HCT116 (cell line): ENCODE measurements at regions not wholly inside any gene's neighbourhood (a gene's known extent, or its start where the extent isn't known, plus 50 kb on each side); places are given as distances from the start of the nearest gene placed in this dataset.

ENCODE experiments used
- ATAC-seq: fragments of 200-7000 bp; cut with Tn5 transposase; 2 replicates; pipeline ENCODE4 v1.9.1; 2020; ENCODE audit warnings: mild to moderate bottlenecking, moderate library complexity
- BruUV-seq: library from RNA; stranded (reverse); fragments of 400-500 nt; replicated peaks from 2 replicates; lab custom pipeline; 2021; lab: Mats Ljungman, UMichigan
- CTCF ChIA-PET: fragments of 300-600 bp; sonication (Branson Sonifier 250); formaldehyde crosslinking; loops from one replicate; lab custom pipeline; 2021; ENCODE audit warnings: antibody characterized with exemption; lab: Charles Lee
- POLR2A ChIA-PET: fragments of 300-600, 350-600 bp; sonication (Branson Sonifier 250); formaldehyde crosslinking; loops from one replicate; lab custom pipeline; 2021; ENCODE audit warnings: antibody characterized with exemption; lab: Charles Lee
- RAD21 ChIA-PET, 2 experiments: fragments of 300-600 bp; sonication (Branson Sonifier 250); formaldehyde crosslinking; loops; one replicate each; lab custom pipeline; 2023; ENCODE audit warnings: low total read pairs in 2 of 2; ENCODE audit not compliant: uncharacterized antibody in 2 of 2, unreplicated experiment in 2 of 2, low non-redundant PET in 1 of 2; lab: Charles Lee
- DNase-seq: peaks from one replicate; pipeline ENCODE4 v3.0.0-alpha.2; 2010; ENCODE audit warnings: low read depth, low spot score
- H2AFZ ChIP-seq: fragments of 200-600 bp; shearing (Covaris generic), sonication (generic); 2 replicates; pipeline ENCODE4 v1.6.1; 2017; ENCODE audit warnings: low read depth, mixed run types, mixed read lengths, antibody characterized with exemption, low read length; ENCODE audit not compliant: poor library complexity, severe bottlenecking
- H3K27ac ChIP-seq: 2 replicates; pipeline ENCODE4 v1.5.1; 2012; ENCODE audit warnings: low read depth, low read length
- H3K27me3 ChIP-seq: fragments of 200-600 bp; sonication (generic); 2 replicates; pipeline ENCODE4 v1.6.1; 2016; ENCODE audit warnings: mixed run types, low read length, mixed read lengths; ENCODE audit not compliant: insufficient read depth
- H3K36me3 ChIP-seq, 2 experiments: fragments of 200-500 bp in 1 of 2; fragments of 200-600 bp in 1 of 2; sonication (Bioruptor generic) in 1 of 2; sonication (generic) in 1 of 2; 2 replicates each; pipeline versions ENCODE4 v1.5.1 to v1.6.1; 2014 to 2016; ENCODE audit warnings: low read length in 2 of 2, inconsistent platforms in 1 of 2, mixed read lengths in 1 of 2, mixed run types in 1 of 2; ENCODE audit not compliant: insufficient read depth in 2 of 2, control insufficient read depth in 1 of 2
- H3K4me1 ChIP-seq, 2 experiments: fragments of 200-600 bp in 1 of 2; sonication (generic) in 1 of 2; 2 replicates each; pipeline versions ENCODE4 v1.5.1 to v1.6.1; 2012 to 2017; ENCODE audit warnings: low read length in 2 of 2, inconsistent platforms in 1 of 2, mild to moderate bottlenecking in 1 of 2, mixed read lengths in 1 of 2, mixed run types in 1 of 2, moderate library complexity in 1 of 2; ENCODE audit not compliant: insufficient read depth in 2 of 2, control insufficient read depth in 1 of 2
- H3K4me2 ChIP-seq: fragments of 200-600 bp; sonication (generic); 2 replicates; pipeline ENCODE4 v1.6.1; 2017; ENCODE audit warnings: mixed run types, low read length, mixed read lengths
- H3K4me3 ChIP-seq, 2 experiments: fragments of 200-600 bp in 1 of 2; sonication (generic) in 1 of 2; replicated peaks in 1 of 2; 2 replicates each; pipeline ENCODE4 v1.5.1; 2011 to 2016; ENCODE audit warnings: low read length in 2 of 2, control low read depth in 1 of 2, low read depth in 1 of 2, mild to moderate bottlenecking in 1 of 2, mixed read lengths in 1 of 2, mixed run types in 1 of 2
- H3K79me2 ChIP-seq: fragments of 200-600 bp; sonication (generic); 2 replicates; pipeline ENCODE4 v1.6.1; 2017; ENCODE audit warnings: mild to moderate bottlenecking, mixed run types, low read length, moderate library complexity, mixed read lengths; ENCODE audit not compliant: insufficient read depth
- H3K9ac ChIP-seq: fragments of 200-600 bp; sonication (generic); 2 replicates; pipeline ENCODE4 v1.6.1; 2016; ENCODE audit warnings: low read length, mixed read lengths
- H3K9me2 ChIP-seq: fragments of 200-600 bp; sonication (generic), shearing (Covaris generic); 2 replicates; pipeline ENCODE4 v1.6.1; 2017; ENCODE audit warnings: mixed run types, mild to moderate bottlenecking, moderate library complexity; ENCODE audit not compliant: insufficient read depth
- H3K9me3 ChIP-seq, 2 experiments: fragments of 200-500 bp in 1 of 2; fragments of 200-600 bp in 1 of 2; sonication (Bioruptor generic) in 1 of 2; sonication (generic) in 1 of 2; 2 replicates each; pipeline ENCODE4 v1.6.1; 2014 to 2017; ENCODE audit warnings: low read length in 2 of 2, mixed read lengths in 2 of 2, inconsistent platforms in 1 of 2, low read depth in 1 of 2, mild to moderate bottlenecking in 1 of 2, mixed run types in 1 of 2, moderate library complexity in 1 of 2; ENCODE audit not compliant: control insufficient read depth in 1 of 2, insufficient read depth in 1 of 2
- H4K20me1 ChIP-seq: fragments of 200-600 bp; sonication (generic), shearing (Covaris generic); 2 replicates; pipeline ENCODE4 v1.6.1; 2017; ENCODE audit warnings: mixed run types, mild to moderate bottlenecking, moderate library complexity; ENCODE audit not compliant: insufficient read depth
- ATF3 ChIP-seq: IDR thresholded peaks from 2 replicates; pipeline ENCODE4 v1.6.1; 2012
- CEBPB ChIP-seq: IDR thresholded peaks from 2 replicates; pipeline ENCODE4 v1.6.1; 2012; ENCODE audit warnings: low read depth
- FOSL1 ChIP-seq: IDR thresholded peaks from 2 replicates; pipeline ENCODE4 v1.6.1; 2012; ENCODE audit warnings: low read depth
- POLR2AphosphoS5 ChIP-seq: IDR thresholded peaks from 2 replicates; pipeline ENCODE4 v1.6.1; 2011; ENCODE audit warnings: mild to moderate bottlenecking, low read depth, low read length, moderate library complexity
- YY1 ChIP-seq: IDR thresholded peaks from 2 replicates; pipeline ENCODE4 v1.6.1; 2011; ENCODE audit warnings: low read length, low read depth, moderate library complexity, mild to moderate bottlenecking; ENCODE audit not compliant: insufficient replicate concordance; ENCODE audit errors: extremely low read depth
- intact Hi-C: fragments of 100-400 bp; cut with micrococcal nuclease; formaldehyde crosslinking; loops from 2 replicates; pipeline ENCODE4 v1.10.0; 2022

GRCh38 chrX:9147086-9147485, 113.2 kb upstream of the FAM9B start:
- CTCF ChIA-PET: no interaction called here
- Histone ChIP-seq H4K20me1 (no peaks in the 10 kb centered on the region), H3K27ac (no peak overlapping the region), H3K4me1 (no peaks in the 10 kb centered on the region), H3K36me3 (no peaks in the 10 kb centered on the region)
- TF ChIP-seq FOSL1 (no peak), YY1 (no peak), CEBPB (no peak), POLR2AphosphoS5 (no peak)
- TF ChIP-seq, all 23 proteins: peak for 0
- RAD21 ChIA-PET: no interaction called here
- POLR2A ChIA-PET: no interaction called here
- H3K4me3 ChIP-seq: no peak overlapping the region
- H3K79me2 ChIP-seq: no peaks in the 10 kb centered on the region
- no peak overlapping the region for H3K9ac ChIP-seq
- DNase-seq: no peak
- no peak for ATAC-seq
- H3K9me3 ChIP-seq: no peaks in the 10 kb centered on the region
- no peak overlapping the region for H2AFZ ChIP-seq
- intact Hi-C loops: no loop called here
- H3K4me2 ChIP-seq: no peak overlapping the region
- no TSS peak for BruUV-seq
- H3K27me3 ChIP-seq: no peaks in the 10 kb centered on the region
- no peaks in the 10 kb centered on the region for H3K9me2 ChIP-seq

GRCh38 chrX:9147726-9148125, 113.8 kb upstream of the FAM9B start:
- intact Hi-C loops: no loop called here
- no peak for TF ChIP-seq ATF3
- H3K27ac ChIP-seq: no peak overlapping the region

More at GRCh38 chrX:9147726-9148125, 113.8 kb upstream of the FAM9B start:
- Histone ChIP-seq H3K27me3 (no peaks in the 10 kb centered on the region), H3K4me2 (no peak overlapping the region), H3K9me2 (no peaks in the 10 kb centered on the region), H3K36me3 (no peaks in the 10 kb centered on the region), H3K9ac (no peak overlapping the region), H3K79me2 (no peaks in the 10 kb centered on the region), H3K4me1 (no peaks in the 10 kb centered on the region), H3K9me3 (no peaks in the 10 kb centered on the region), H3K4me3 (no peak overlapping the region), H2AFZ (no peak overlapping the region), H4K20me1 (no peaks in the 10 kb centered on the region)
- ChIA-PET POLR2A (no interaction called here), RAD21 (no interaction called here), CTCF (no interaction called here)
- no TSS peak for BruUV-seq
- no peak for ATAC-seq
- DNase-seq: no peak
